KMS-11 (cell line): ENCODE measurements at regions not wholly inside any gene's neighbourhood (a gene's known extent, or its start where the extent isn't known, plus 50 kb on each side); places are given as distances from the start of the nearest gene placed in this dataset.

Source experiments
- H2AFZ ChIP-seq: fragments of 200-600 bp; sonication (generic); 2 replicates; pipeline ENCODE4 v1.6.1; 2016; ENCODE audit warnings: antibody characterized with exemption, mixed run types, low read depth
- H3K27ac ChIP-seq: fragments of 200-600 bp; sonication (generic); 2 replicates; pipeline ENCODE4 v1.6.1; 2016; ENCODE audit warnings: mild to moderate bottlenecking, mixed run types
- H3K27me3 ChIP-seq: fragments of 200-600 bp; sonication (generic); 2 replicates; pipeline ENCODE4 v1.6.1; 2017; ENCODE audit warnings: mild to moderate bottlenecking, low read depth, mixed run types, moderate library complexity; ENCODE audit not compliant: insufficient read depth
- H3K36me3 ChIP-seq: fragments of 200-600 bp; sonication (generic); 2 replicates; pipeline ENCODE4 v1.6.1; 2017; ENCODE audit warnings: mild to moderate bottlenecking, mixed run types; ENCODE audit not compliant: insufficient read depth
- H3K4me1 ChIP-seq: fragments of 200-600 bp; sonication (generic); 2 replicates; pipeline ENCODE4 v1.6.1; 2016; ENCODE audit warnings: mild to moderate bottlenecking, low read depth, mixed run types; ENCODE audit not compliant: poor library complexity, severe bottlenecking
- H3K4me2 ChIP-seq: fragments of 200-600 bp; sonication (generic); 2 replicates; pipeline ENCODE4 v1.7.0; 2016; ENCODE audit warnings: mild to moderate bottlenecking, mixed run types
- H3K4me3 ChIP-seq: fragments of 200-600 bp; sonication (generic); IDR thresholded peaks from 2 replicates; pipeline ENCODE4 v1.6.1; 2017; ENCODE audit warnings: low read depth, low read length, mixed read lengths; ENCODE audit not compliant: insufficient read depth
- H3K79me2 ChIP-seq: fragments of 200-600 bp; sonication (generic); 2 replicates; pipeline ENCODE4 v1.6.1; 2016; ENCODE audit warnings: low read depth, mixed run types; ENCODE audit not compliant: insufficient read depth
- H3K9ac ChIP-seq: fragments of 200-600 bp; sonication (generic); 2 replicates; pipeline ENCODE4 v1.6.1; 2016; ENCODE audit warnings: mild to moderate bottlenecking, mixed run types
- H4K20me1 ChIP-seq: fragments of 200-600 bp; sonication (generic); 2 replicates; pipeline ENCODE4 v1.6.1; 2016; ENCODE audit warnings: mild to moderate bottlenecking, mixed run types; ENCODE audit not compliant: insufficient read depth
- CTCF ChIP-seq: fragments of 200-600 bp; sonication (generic); conservative IDR thresholded peaks from 2 replicates; pipeline ENCODE4 v1.6.1; 2017; ENCODE audit warnings: low read depth, mild to moderate bottlenecking, antibody characterized with exemption, low read length, moderate library complexity, mixed read lengths

- no peaks in the 10 kb centered on the region for H4K20me1 ChIP-seq
- no peaks in the 10 kb centered on the region for H3K36me3 ChIP-seq
- no peak overlapping the region for H3K4me3 ChIP-seq
- H3K27me3 ChIP-seq = no peaks in the 10 kb centered on the region
- no peak overlapping the region for H3K4me2 ChIP-seq
- no peaks in the 10 kb centered on the region for H3K79me2 ChIP-seq
- H3K27ac ChIP-seq = no peak overlapping the region
- no peak overlapping the region for H3K9ac ChIP-seq
- H2AFZ ChIP-seq = no peak overlapping the region
- no peak for TF ChIP-seq CTCF
- peaks cover 29% of the 10 kb centered on the region for H3K4me1 ChIP-seq
These were observed 170.0 kb upstream of the OLIG3 start for GRCh38 chr6:137664183-137664582.

GRCh38 chr6:137665342-137665934, 171.2 kb upstream of the OLIG3 start:
- Histone ChIP-seq H3K79me2 (no peaks in the 10 kb centered on the region), H3K4me3 (no peak overlapping the region), H3K27me3 (no peaks in the 10 kb centered on the region), H3K4me2 (no peak overlapping the region), H4K20me1 (no peaks in the 10 kb centered on the region), H2AFZ (no peak overlapping the region), H3K9ac (no peak overlapping the region), H3K4me1 (peaks cover 17% of the 10 kb centered on the region), H3K36me3 (no peaks in the 10 kb centered on the region), H3K27ac (no peak overlapping the region)
- TF ChIP-seq CTCF = no peak

GRCh38 chr6:137666202-137666774, 172.1 kb upstream of the OLIG3 start:
- H3K4me3 ChIP-seq = no peak overlapping the region

GRCh38 chr6:137673603-137674002, 179.4 kb upstream of the OLIG3 start:
- no peaks in the 10 kb centered on the region for H3K79me2 ChIP-seq

More at GRCh38 chr6:137666202-137666774, 172.1 kb upstream of the OLIG3 start:
- Histone ChIP-seq H3K79me2 (no peaks in the 10 kb centered on the region), H3K4me2 (no peak overlapping the region), H4K20me1 (no peaks in the 10 kb centered on the region), H3K36me3 (no peaks in the 10 kb centered on the region), H3K27me3 (no peaks in the 10 kb centered on the region), H3K9ac (no peak overlapping the region), H3K4me1 (peaks cover 8% of the 10 kb centered on the region), H2AFZ (no peak overlapping the region), H3K27ac (no peak overlapping the region)
- no peak for TF ChIP-seq CTCF

More at GRCh38 chr6:137673603-137674002, 179.4 kb upstream of the OLIG3 start:
- Histone ChIP-seq H2AFZ (no peak overlapping the region), H3K9ac (no peak overlapping the region), H4K20me1 (no peaks in the 10 kb centered on the region), H3K4me1 (no peaks in the 10 kb centered on the region), H3K27me3 (no peaks in the 10 kb centered on the region), H3K4me3 (no peak overlapping the region), H3K27ac (no peak overlapping the region), H3K36me3 (no peaks in the 10 kb centered on the region), H3K4me2 (no peak overlapping the region)
- TF ChIP-seq CTCF = no peak
